ENCODE measurements at regions not wholly inside any gene's neighbourhood (a gene's known extent, or its start where the extent isn't known, plus 50 kb on each side); places are given as distances from the start of the nearest gene placed in this dataset.

- DNase-seq, result no peak
- Mint-ChIP-seq H3K9me3 (peaks cover 15% of the 10 kb centered on the region), H3K4me1 (ENCODE audit: low read depth) (no peaks in the 10 kb centered on the region), H3K4me3 (no peak overlapping the region), H3K27me3 (no peaks in the 10 kb centered on the region), H3K36me3 (ENCODE audit: low read depth) (no peaks in the 10 kb centered on the region), H3K27ac (no peak overlapping the region)
- no peak for TF ChIP-seq CTCF (IDR thresholded peaks at IDR 0.05)
- Histone ChIP-seq H3K9me3 (ENCODE audit: control insufficient read depth in 1 of 2, insufficient read depth in 1 of 2, low read length in 2 of 2) (peaks cover 0 to 1% of the 10 kb centered on the region in 2 experiments), H3K27me3 (ENCODE audit: control insufficient read depth in 1 of 2, insufficient read depth in 2 of 2, low read length in 2 of 2) (no peaks in the 10 kb centered on the region), H3K36me3 (ENCODE audit: insufficient read depth, low read length) (no peaks in the 10 kb centered on the region), H3K4me1 (ENCODE audit: insufficient read depth, low read length) (no peaks in the 10 kb centered on the region), H3K4me3 (ENCODE audit: low read length) (no peak overlapping the region), H3K27ac (ENCODE audit: low read depth in 1 of 2, low read length in 2 of 2) (no peak overlapping the region)
- POLR2A ChIA-PET, result no interaction called here
- no peak for ATAC-seq (ENCODE audit: poor library complexity)
- intact Hi-C loops (cut with DNase I, micrococcal nuclease), result no loop called here
- CTCF ChIA-PET, result no interaction called here
Observed at GRCh38 chr5:26625099-26625498, 413.3 kb downstream of the CDH9 start.

DNA sequence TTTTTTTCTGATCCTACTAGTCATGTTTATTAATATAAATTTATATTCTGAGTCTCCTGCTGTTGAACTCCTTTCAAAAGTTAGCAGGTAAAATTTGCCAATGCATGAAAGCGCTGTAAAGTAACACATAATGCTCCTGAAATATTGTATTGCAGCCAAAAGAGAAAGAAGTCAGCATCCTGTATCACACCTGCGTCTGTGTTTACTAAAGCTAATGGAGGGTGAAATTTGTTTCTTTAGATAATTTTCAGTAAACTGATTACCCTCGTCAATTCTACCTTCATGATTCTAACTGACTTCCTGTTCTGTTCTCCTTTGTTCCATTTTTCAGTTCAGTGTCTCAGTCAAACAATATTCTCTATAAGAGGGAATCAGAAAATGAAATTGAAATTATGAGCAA, 415.4 kb downstream of the CDH9 start:
- intact Hi-C loops (cut with DNase I, micrococcal nuclease), result no loop called here
- peaks cover 0 to 2% of the 10 kb centered on the region in 2 experiments for H3K9me3 ChIP-seq (ENCODE audit: control insufficient read depth in 1 of 2, insufficient read depth in 1 of 2, low read length in 2 of 2)
- H3K27ac ChIP-seq (ENCODE audit: low read depth in 1 of 2, low read length in 2 of 2), result no peak overlapping the region
- no peak overlapping the region for H3K4me3 Mint-ChIP-seq
- DNase-seq, result no peak
- no peak for TF ChIP-seq CTCF (IDR thresholded peaks at IDR 0.05)
- ChIA-PET CTCF (no interaction called here), POLR2A (no interaction called here)
- ATAC-seq (ENCODE audit: poor library complexity), result no peak
- H3K27me3 ChIP-seq (ENCODE audit: control insufficient read depth in 1 of 2, insufficient read depth in 2 of 2, low read length in 2 of 2), result no peaks in the 10 kb centered on the region
- H3K36me3 Mint-ChIP-seq (ENCODE audit: low read depth), result no peaks in the 10 kb centered on the region
- no peaks in the 10 kb centered on the region for H3K4me1 Mint-ChIP-seq (ENCODE audit: low read depth)
- no peaks in the 10 kb centered on the region for H3K36me3 ChIP-seq (ENCODE audit: insufficient read depth, low read length)
- H3K4me3 ChIP-seq (ENCODE audit: low read length), result no peak overlapping the region
- H3K9me3 Mint-ChIP-seq, result peaks cover 17% of the 10 kb centered on the region
- no peak overlapping the region for H3K27ac Mint-ChIP-seq
- no peaks in the 10 kb centered on the region for H3K27me3 Mint-ChIP-seq
- no peaks in the 10 kb centered on the region for H3K4me1 ChIP-seq (ENCODE audit: insufficient read depth, low read length)

DNA sequence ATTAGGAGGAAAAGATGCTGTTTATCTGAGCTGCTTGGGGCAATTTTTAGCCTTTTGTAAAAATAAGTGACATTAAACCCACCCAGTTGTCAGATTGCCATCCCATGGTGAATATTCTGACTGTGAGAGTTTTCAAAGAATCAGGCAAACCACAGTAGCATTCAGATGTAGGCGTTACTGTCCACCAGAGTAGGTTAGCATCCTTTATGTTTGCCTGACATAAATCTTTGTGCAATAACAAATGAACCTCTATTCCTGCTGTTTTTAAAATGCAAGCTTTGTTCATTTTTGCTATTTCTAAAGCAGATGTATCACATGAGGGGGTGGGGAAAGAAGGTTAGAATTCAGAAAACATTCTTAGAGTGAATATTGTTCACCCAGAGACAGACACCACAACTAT, 427.8 kb downstream of the CDH9 start:
- CTCF ChIA-PET, result no interaction called here
- Histone ChIP-seq H3K4me3 (ENCODE audit: low read length) (no peak overlapping the region), H3K36me3 (ENCODE audit: insufficient read depth, low read length) (no peaks in the 10 kb centered on the region), H3K27ac (ENCODE audit: low read depth in 1 of 2, low read length in 2 of 2) (no peak overlapping the region), H3K27me3 (ENCODE audit: control insufficient read depth in 1 of 2, insufficient read depth in 2 of 2, low read length in 2 of 2) (no peaks in the 10 kb centered on the region), H3K9me3 (ENCODE audit: control insufficient read depth in 1 of 2, insufficient read depth in 1 of 2, low read length in 2 of 2) (peaks cover 0 to 4% of the 10 kb centered on the region in 2 experiments), H3K4me1 (ENCODE audit: insufficient read depth, low read length) (no peaks in the 10 kb centered on the region)
- POLR2A ChIA-PET, result no interaction called here
- intact Hi-C loops (cut with DNase I, micrococcal nuclease), result no loop called here
- H3K27me3 Mint-ChIP-seq, result no peaks in the 10 kb centered on the region
- H3K4me1 Mint-ChIP-seq (ENCODE audit: low read depth), result no peaks in the 10 kb centered on the region
- DNase-seq (no peak), ATAC-seq (ENCODE audit: poor library complexity) (no peak)
- no peak overlapping the region for H3K4me3 Mint-ChIP-seq
- H3K9me3 Mint-ChIP-seq, result peaks cover 12% of the 10 kb centered on the region
- no peaks in the 10 kb centered on the region for H3K36me3 Mint-ChIP-seq (ENCODE audit: low read depth)
- H3K27ac Mint-ChIP-seq, result no peak overlapping the region
- TF ChIP-seq CTCF (IDR thresholded peaks at IDR 0.05), result no peak

Data from CD4-positive, alpha-beta T cell (primary cell).